ENCODE measurements at regions not wholly inside any gene's neighbourhood (a gene's known extent, or its start where the extent isn't known, plus 50 kb on each side); places are given as distances from the start of the nearest gene placed in this dataset.

- TF ChIP-seq, protein P1, sequence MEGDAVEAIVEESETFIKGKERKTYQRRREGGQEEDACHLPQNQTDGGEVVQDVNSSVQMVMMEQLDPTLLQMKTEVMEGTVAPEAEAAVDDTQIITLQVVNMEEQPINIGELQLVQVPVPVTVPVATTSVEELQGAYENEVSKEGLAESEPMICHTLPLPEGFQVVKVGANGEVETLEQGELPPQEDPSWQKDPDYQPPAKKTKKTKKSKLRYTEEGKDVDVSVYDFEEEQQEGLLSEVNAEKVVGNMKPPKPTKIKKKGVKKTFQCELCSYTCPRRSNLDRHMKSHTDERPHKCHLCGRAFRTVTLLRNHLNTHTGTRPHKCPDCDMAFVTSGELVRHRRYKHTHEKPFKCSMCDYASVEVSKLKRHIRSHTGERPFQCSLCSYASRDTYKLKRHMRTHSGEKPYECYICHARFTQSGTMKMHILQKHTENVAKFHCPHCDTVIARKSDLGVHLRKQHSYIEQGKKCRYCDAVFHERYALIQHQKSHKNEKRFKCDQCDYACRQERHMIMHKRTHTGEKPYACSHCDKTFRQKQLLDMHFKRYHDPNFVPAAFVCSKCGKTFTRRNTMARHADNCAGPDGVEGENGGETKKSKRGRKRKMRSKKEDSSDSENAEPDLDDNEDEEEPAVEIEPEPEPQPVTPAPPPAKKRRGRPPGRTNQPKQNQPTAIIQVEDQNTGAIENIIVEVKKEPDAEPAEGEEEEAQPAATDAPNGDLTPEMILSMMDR (IDR thresholded peaks at IDR 0.05; ENCODE audit: insufficient read depth, low read length) = no peak
- no peak for TF ChIP-seq POLR2AphosphoS5 (IDR thresholded peaks at IDR 0.05; ENCODE audit: low read depth)
- TF ChIP-seq REST (IDR thresholded peaks at IDR 0.05; ENCODE audit: insufficient replicate concordance, low read depth) = no peak
These were observed 190.5 kb downstream of the PCSK1 start for GRCh38 chr5:96242571-96242970.
